Ecto neural progenitor cell (in vitro differentiated cells): ENCODE measurements at regions not wholly inside any gene's neighbourhood (a gene's known extent, or its start where the extent isn't known, plus 50 kb on each side); places are given as distances from the start of the nearest gene placed in this dataset.
"Not testable (repeated sequence)": the region's sequence is repeated elsewhere in the genome, so short reads cannot be mapped to it uniquely, and the experiment has no call there.

ENCODE experiments used
- DNase-seq: peaks from one replicate; pipeline ENCODE4 v3.0.0-alpha.2; 2018; ENCODE audit warnings: low spot score

GRCh38 chr9:82116556-82116955 lies 128.0 kb downstream of the SPATA31D1 start:
- no peak for DNase-seq

GRCh38 chr9:82117026-82117811 lies 128.6 kb downstream of the SPATA31D1 start:
- DNase-seq, result no peak

GRCh38 chr9:82122731-82123130 lies 134.2 kb downstream of the SPATA31D1 start:
- no peak for DNase-seq

GRCh38 chr9:82124090-82124489 lies 135.5 kb downstream of the SPATA31D1 start:
- no peak for DNase-seq

GRCh38 chr9:82126256-82126655 lies 137.7 kb downstream of the SPATA31D1 start:
- no peak for DNase-seq

GRCh38 chr9:82127465-82127864 lies 138.9 kb downstream of the SPATA31D1 start:
- no peak for DNase-seq

- DNase-seq, result no peak
These were observed 139.6 kb downstream of the SPATA31D1 start for GRCh38 chr9:82128011-82128696.

GRCh38 chr9:82129708-82130107 lies 141.1 kb downstream of the SPATA31D1 start:
- DNase-seq, result no peak

GRCh38 chr9:82130331-82131042 lies 141.9 kb downstream of the SPATA31D1 start:
- DNase-seq, result no peak

- DNase-seq, result no peak
These were observed 142.5 kb downstream of the SPATA31D1 start for GRCh38 chr9:82131072-82131471.

- DNase-seq, result no peak
These were observed 143.5 kb downstream of the SPATA31D1 start for GRCh38 chr9:82132024-82132423.

GRCh38 chr9:82134010-82134409 lies 145.4 kb downstream of the SPATA31D1 start:
- DNase-seq, result no peak

GRCh38 chr9:82135106-82135505 lies 146.5 kb downstream of the SPATA31D1 start:
- no peak for DNase-seq

- DNase-seq, result not testable (repeated sequence)
These were observed 149.5 kb downstream of the SPATA31D1 start for GRCh38 chr9:82138081-82138480.

GRCh38 chr9:82140471-82140870 lies 151.9 kb downstream of the SPATA31D1 start:
- no peak for DNase-seq

GRCh38 chr9:82144803-82145202 lies 156.2 kb downstream of the SPATA31D1 start:
- no peak for DNase-seq

- no peak for DNase-seq
These were observed 158.1 kb downstream of the SPATA31D1 start for GRCh38 chr9:82146677-82147076.

- no peak for DNase-seq
These were observed 159.3 kb downstream of the SPATA31D1 start for GRCh38 chr9:82147798-82148425.

- no peak for DNase-seq
These were observed 159.8 kb downstream of the SPATA31D1 start for GRCh38 chr9:82148426-82148810.

GRCh38 chr9:82148901-82149461 lies 160.4 kb downstream of the SPATA31D1 start:
- DNase-seq, result no peak

- no peak for DNase-seq
These were observed 161.0 kb downstream of the SPATA31D1 start for GRCh38 chr9:82149501-82149946.

- no peak for DNase-seq
These were observed 163.6 kb downstream of the SPATA31D1 start for GRCh38 chr9:82152181-82152580.
